Right forelimb (tissue), 1 donor: ENCODE measurements at regions not wholly inside any gene's neighbourhood (a gene's known extent, or its start where the extent isn't known, plus 50 kb on each side); places are given as distances from the start of the nearest gene placed in this dataset.
"Not testable (repeated sequence)": the region's sequence is repeated elsewhere in the genome, so short reads cannot be mapped to it uniquely, and the experiment has no call there.

Source experiments
- DNase-seq: peaks from one replicate; pipeline ENCODE4 v3.0.0-alpha.2; 2018

GRCh38 chr18:68427951-68428401 is 286.9 kb downstream of the TMX3 start:
- DNase-seq, result no peak

- no peak for DNase-seq
These were observed 288.1 kb downstream of the TMX3 start for GRCh38 chr18:68426731-68427315.

GRCh38 chr18:68418881-68419280 is 296.0 kb downstream of the TMX3 start:
- DNase-seq, result no peak

- no peak for DNase-seq
These were observed 296.6 kb downstream of the TMX3 start for GRCh38 chr18:68418226-68418868.

GRCh38 chr18:68417826-68418225 is 297.1 kb downstream of the TMX3 start:
- DNase-seq, result no peak

GRCh38 chr18:68417166-68417799 is 297.6 kb downstream of the TMX3 start:
- no peak for DNase-seq

GRCh38 chr18:68414407-68414806 is 300.5 kb downstream of the TMX3 start:
- no peak for DNase-seq

GRCh38 chr18:68409576-68409975 is 305.3 kb downstream of the TMX3 start:
- DNase-seq, result no peak

- DNase-seq, result no peak
These were observed 308.1 kb downstream of the TMX3 start for GRCh38 chr18:68406761-68407160.

- no peak for DNase-seq
These were observed 312.1 kb downstream of the TMX3 start for GRCh38 chr18:68402784-68403183.

GRCh38 chr18:68400889-68401288 is 314.0 kb downstream of the TMX3 start:
- no peak for DNase-seq

- DNase-seq, result no peak
These were observed 315.2 kb downstream of the TMX3 start for GRCh38 chr18:68399721-68400120.

- no peak for DNase-seq
These were observed 317.5 kb downstream of the TMX3 start for GRCh38 chr18:68397241-68398035.

- DNase-seq, result no peak
These were observed 320.2 kb downstream of the TMX3 start for GRCh38 chr18:68394705-68395104.

- no peak for DNase-seq
These were observed 323.1 kb downstream of the TMX3 start for GRCh38 chr18:68391801-68392200.

GRCh38 chr18:68387246-68387645 is 327.7 kb downstream of the TMX3 start:
- no peak for DNase-seq

GRCh38 chr18:68383979-68384378 is 330.9 kb downstream of the TMX3 start:
- DNase-seq, result not testable (repeated sequence)

- DNase-seq, result no peak
These were observed 338.0 kb downstream of the TMX3 start for GRCh38 chr18:68376926-68377325.

GRCh38 chr18:68362907-68363306 is 352.0 kb downstream of the TMX3 start:
- no peak for DNase-seq

GRCh38 chr18:68355637-68356036 is 359.3 kb downstream of the TMX3 start:
- DNase-seq, result no peak

- no peak for DNase-seq
These were observed 360.7 kb downstream of the TMX3 start for GRCh38 chr18:68354176-68354575.

GRCh38 chr18:68342039-68342659 is 372.8 kb downstream of the TMX3 start:
- no peak for DNase-seq

GRCh38 chr18:68340606-68341005 is 374.3 kb downstream of the TMX3 start:
- no peak for DNase-seq
